Fibroblast of lung (primary cell): ENCODE measurements at regions not wholly inside any gene's neighbourhood (a gene's known extent, or its start where the extent isn't known, plus 50 kb on each side); places are given as distances from the start of the nearest gene placed in this dataset.

Source experiments
- DNase-seq, 2 donors: peaks; one replicate each; pipeline versions ENCODE4 v3.0.0 to v3.0.0-alpha.2; 2010; ENCODE audit warnings: low read depth in 2 of 2
- H2AFZ ChIP-seq: 2 replicates; pipeline ENCODE4 v1.5.1; 2012; ENCODE audit warnings: low read length, control low read depth, inconsistent platforms
- H3K27ac ChIP-seq: 2 replicates; pipeline ENCODE4 v1.5.1; 2011; ENCODE audit warnings: low read length, control low read depth; ENCODE audit not compliant: insufficient read depth
- H3K27me3 ChIP-seq: 2 replicates; pipeline ENCODE4 v1.5.1; 2011; ENCODE audit warnings: mild to moderate bottlenecking, low read length; ENCODE audit not compliant: control insufficient read depth, insufficient read depth
- H3K36me3 ChIP-seq: 2 replicates; pipeline ENCODE4 v1.5.1; 2011; ENCODE audit warnings: low read length; ENCODE audit not compliant: control insufficient read depth, insufficient read depth
- H3K4me1 ChIP-seq: 2 replicates; pipeline ENCODE4 v1.5.1; 2011; ENCODE audit warnings: low read length; ENCODE audit not compliant: control insufficient read depth, insufficient read depth; ENCODE audit errors: extremely low read depth
- H3K4me2 ChIP-seq: 2 replicates; pipeline ENCODE4 v1.5.1; 2011; ENCODE audit warnings: low read length, control low read depth; ENCODE audit not compliant: insufficient read depth; ENCODE audit errors: extremely low read depth
- H3K4me3 ChIP-seq, 4 experiments: fragments of 200-600 bp in 1 of 4; sonication (generic) in 1 of 4; replicated peaks in 1 of 4; 2 replicates each; pipeline ENCODE4 v1.5.1; 2011 to 2016; ENCODE audit warnings: low read length in 4 of 4, low read depth in 3 of 4, mild to moderate bottlenecking in 3 of 4, control low read depth in 2 of 4, inconsistent platforms in 1 of 4, mixed read lengths in 1 of 4; ENCODE audit not compliant: insufficient read depth in 1 of 4; ENCODE audit errors: control extremely low read depth in 1 of 4
- H3K79me2 ChIP-seq: 2 replicates; pipeline ENCODE4 v1.5.1; 2012; ENCODE audit warnings: mild to moderate bottlenecking, low read length, inconsistent platforms; ENCODE audit not compliant: control insufficient read depth, insufficient read depth
- H3K9ac ChIP-seq: 2 replicates; pipeline ENCODE4 v1.5.1; 2011; ENCODE audit warnings: mild to moderate bottlenecking, low read length, control low read depth; ENCODE audit not compliant: insufficient read depth
- H3K9me3 ChIP-seq: 2 replicates; pipeline ENCODE4 v1.5.1; 2012; ENCODE audit warnings: low read depth, low read length; ENCODE audit not compliant: control insufficient read depth, insufficient read depth
- H4K20me1 ChIP-seq: 2 replicates; pipeline ENCODE4 v1.5.1; 2011; ENCODE audit warnings: low read length; ENCODE audit not compliant: control insufficient read depth, insufficient read depth; ENCODE audit errors: extremely low read depth
- CTCF ChIP-seq, 2 donors: IDR thresholded peaks in 1 of 2; conservative IDR thresholded peaks in 1 of 2; 1 replicate in 1 of 2; 2 replicates in 1 of 2; pipeline ENCODE4 v1.5.1; 2011 to 2012; ENCODE audit warnings: low read length in 2 of 2, control low read depth in 1 of 2, inconsistent platforms in 1 of 2, low read depth in 1 of 2, mild to moderate bottlenecking in 1 of 2
- EZH2 ChIP-seq: IDR thresholded peaks from 2 replicates; pipeline ENCODE4 v1.5.1; 2012; ENCODE audit warnings: low read length, control low read depth, mild to moderate bottlenecking; ENCODE audit errors: missing control alignments

GRCh38 chr1:11400155-11400554, 78.8 kb upstream of the DISP3 start:
- H3K9me3 ChIP-seq, result no peaks in the 10 kb centered on the region
- H3K9ac ChIP-seq, result no peak overlapping the region
- no peaks in the 10 kb centered on the region for H3K79me2 ChIP-seq
- no peak overlapping the region for H3K4me3 ChIP-seq
- H3K4me1 ChIP-seq, result no peaks in the 10 kb centered on the region
- no peaks in the 10 kb centered on the region for H4K20me1 ChIP-seq
- H3K27ac ChIP-seq, result no peak overlapping the region
- H2AFZ ChIP-seq, result no peak overlapping the region
- H3K36me3 ChIP-seq, result no peaks in the 10 kb centered on the region
- DNase-seq, result no peak
- no peak overlapping the region for H3K4me2 ChIP-seq
- H3K27me3 ChIP-seq, result no peaks in the 10 kb centered on the region
- TF ChIP-seq EZH2 (no peak), CTCF (conservative IDR thresholded peaks at IDR 0.05 in 1 of 2, IDR thresholded peaks at IDR 0.05 in 1 of 2; ENCODE audit: low read depth in 1 of 2, low read length in 2 of 2) (no peak)

GRCh38 chr1:11400567-11400966, 78.4 kb upstream of the DISP3 start:
- H3K9ac ChIP-seq, result no peak overlapping the region
- no peak overlapping the region for H3K27ac ChIP-seq
- no peak overlapping the region for H2AFZ ChIP-seq
- no peak for DNase-seq
- H3K4me1 ChIP-seq, result no peaks in the 10 kb centered on the region
- no peak for TF ChIP-seq EZH2
- no peak for TF ChIP-seq CTCF (conservative IDR thresholded peaks at IDR 0.05 in 1 of 2, IDR thresholded peaks at IDR 0.05 in 1 of 2; ENCODE audit: low read depth in 1 of 2, low read length in 2 of 2)
- no peaks in the 10 kb centered on the region for H4K20me1 ChIP-seq
- no peaks in the 10 kb centered on the region for H3K79me2 ChIP-seq
- H3K9me3 ChIP-seq, result no peaks in the 10 kb centered on the region
- H3K4me3 ChIP-seq, result no peak overlapping the region
- no peaks in the 10 kb centered on the region for H3K27me3 ChIP-seq
- H3K4me2 ChIP-seq, result no peak overlapping the region
- H3K36me3 ChIP-seq, result no peaks in the 10 kb centered on the region

GRCh38 chr1:11406845-11407244, 72.1 kb upstream of the DISP3 start:
- Histone ChIP-seq H2AFZ (no peak overlapping the region), H3K27ac (no peak overlapping the region), H3K27me3 (no peaks in the 10 kb centered on the region), H4K20me1 (no peaks in the 10 kb centered on the region), H3K36me3 (no peaks in the 10 kb centered on the region), H3K4me2 (no peak overlapping the region), H3K79me2 (no peaks in the 10 kb centered on the region), H3K4me3 (no peak overlapping the region), H3K9ac (no peak overlapping the region), H3K9me3 (no peaks in the 10 kb centered on the region), H3K4me1 (no peaks in the 10 kb centered on the region)
- DNase-seq, result no peak
- TF ChIP-seq EZH2 (no peak), CTCF (conservative IDR thresholded peaks at IDR 0.05 in 1 of 2, IDR thresholded peaks at IDR 0.05 in 1 of 2; ENCODE audit: low read depth in 1 of 2, low read length in 2 of 2) (no peak)
